Right lobe of liver (tissue), 4 donors: ENCODE measurements at regions not wholly inside any gene's neighbourhood (a gene's known extent, or its start where the extent isn't known, plus 50 kb on each side); places are given as distances from the start of the nearest gene placed in this dataset.

Experiments
- CTCF ChIP-seq, 4 donors: fragments of 200-600 bp in 3 of 4; fragments of 450-650 bp in 1 of 4; IDR thresholded peaks; one replicate each; pipeline versions ENCODE4 v1.5.1 to v1.8.0; 2016 to 2022; ENCODE audit warnings: antibody characterized with exemption in 4 of 4, mild to moderate bottlenecking in 2 of 4
- POLR2A ChIP-seq: fragments of 450-650 bp; IDR thresholded peaks from one replicate; pipeline ENCODE4 v1.6.1; 2017; ENCODE audit warnings: antibody characterized with exemption, mild to moderate bottlenecking
- donor health status: DM: no; HTN: no; CAD: no.
- donor health status: DM: no; HTN: no; CAD: no.
- donor health status: DM: no; HTN: yes; CAD: no.

DNA sequence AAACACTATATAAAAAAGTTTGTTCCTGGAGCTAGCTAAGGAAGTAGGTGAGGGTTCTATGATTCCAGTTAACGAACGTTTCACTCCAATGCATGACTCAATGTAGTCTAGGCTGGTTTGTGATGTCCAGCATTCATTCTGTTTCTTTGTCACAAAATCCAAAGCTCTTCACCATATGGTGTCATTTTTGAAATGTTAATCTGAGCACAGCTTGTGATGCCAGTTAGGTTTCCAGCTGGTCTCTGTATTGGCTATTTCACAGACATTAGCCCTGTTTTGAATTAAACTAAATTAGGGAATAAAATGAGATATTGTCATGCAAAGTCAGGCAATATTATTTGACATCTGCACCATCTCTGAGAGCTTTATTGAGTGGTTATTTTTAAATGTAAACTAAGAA lies 159.4 kb downstream of the RBM43 start:
- TF ChIP-seq CTCF (IDR thresholded peaks at IDR 0.05) (no peak), POLR2A (no peak)
